NCI-H128 (cell line): ENCODE measurements at regions not wholly inside any gene's neighbourhood (a gene's known extent, or its start where the extent isn't known, plus 50 kb on each side); places are given as distances from the start of the nearest gene placed in this dataset.

Source experiments
- DNase-seq: peaks from one replicate; lab custom pipeline; 2025; ENCODE audit not compliant: unreplicated experiment; lab: John Stamatoyannopoulos, UW

- DNase-seq, result no peak
These were observed 846.5 kb upstream of the ALCAM start for GRCh38 chr3:104520228-104520655.

GRCh38 chr3:104521606-104522336 lies 844.9 kb upstream of the ALCAM start:
- no peak for DNase-seq

DNA sequence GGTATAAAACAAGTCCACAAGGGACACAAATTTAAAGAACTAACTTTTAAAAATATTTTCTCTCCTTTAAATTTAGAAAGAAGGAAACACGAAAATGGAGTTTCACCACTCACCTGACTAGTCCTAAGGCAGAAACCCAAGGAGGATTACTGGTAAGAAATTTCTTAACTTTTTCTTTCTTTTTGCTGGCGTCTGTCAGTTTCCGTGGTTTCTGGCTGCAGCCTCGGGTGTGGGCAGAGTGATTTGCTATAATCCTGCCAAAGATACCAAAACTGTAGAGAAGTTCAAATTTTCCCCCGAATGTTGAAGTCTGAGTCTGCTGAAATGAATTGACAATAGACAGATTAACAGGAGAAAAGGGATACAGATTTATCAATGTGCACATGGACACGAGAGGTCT lies 843.6 kb upstream of the ALCAM start:
- DNase-seq, result no peak

DNA sequence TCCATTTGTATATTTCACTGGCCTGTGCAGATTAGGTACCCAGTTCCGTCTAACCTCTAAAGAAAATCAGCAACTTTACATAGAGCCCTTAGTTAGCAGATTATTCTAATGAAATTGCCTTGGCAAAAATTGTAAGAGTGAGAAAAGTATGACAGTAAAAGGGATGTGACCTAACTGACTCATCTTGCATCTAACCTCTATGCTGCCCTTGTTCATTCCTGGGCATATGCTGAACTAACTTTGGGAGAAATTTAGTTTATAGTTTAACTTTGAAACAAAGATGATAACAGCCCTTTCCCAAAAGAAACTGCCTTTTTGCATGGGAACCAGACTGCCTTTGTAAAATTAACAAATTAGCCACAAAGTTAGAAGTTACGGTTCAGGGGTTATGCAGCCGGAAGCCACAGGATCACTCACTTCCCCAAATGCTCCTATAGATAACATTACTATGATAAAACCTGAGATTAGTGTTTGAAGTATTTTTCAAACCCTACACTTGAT lies 839.8 kb upstream of the ALCAM start:
- no peak for DNase-seq

GRCh38 chr3:104530934-104531333 lies 835.8 kb upstream of the ALCAM start:
- DNase-seq, result no peak

- DNase-seq, result no peak
These were observed 830.0 kb upstream of the ALCAM start for GRCh38 chr3:104536715-104537114.

GRCh38 chr3:104537323-104537722 lies 829.4 kb upstream of the ALCAM start:
- no peak for DNase-seq

DNA sequence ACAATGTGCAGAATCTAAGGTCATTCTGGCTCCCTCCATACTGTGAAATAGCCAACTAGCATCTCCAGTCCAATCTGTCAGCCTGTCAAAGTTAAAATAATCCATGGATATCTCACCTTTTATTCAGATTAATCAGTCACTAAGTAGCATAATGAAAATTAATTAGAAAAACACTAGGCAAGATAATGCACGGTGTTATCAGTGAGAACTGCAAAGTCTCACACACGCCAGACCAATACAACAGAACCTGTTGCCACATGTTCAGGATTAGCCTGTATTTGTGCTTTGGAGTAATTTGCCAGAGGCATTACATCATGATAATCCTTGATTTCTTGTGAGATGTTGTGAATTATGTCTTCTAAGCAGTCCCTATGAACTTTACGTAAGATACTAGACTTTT lies 820.4 kb upstream of the ALCAM start:
- DNase-seq, result no peak

DNA sequence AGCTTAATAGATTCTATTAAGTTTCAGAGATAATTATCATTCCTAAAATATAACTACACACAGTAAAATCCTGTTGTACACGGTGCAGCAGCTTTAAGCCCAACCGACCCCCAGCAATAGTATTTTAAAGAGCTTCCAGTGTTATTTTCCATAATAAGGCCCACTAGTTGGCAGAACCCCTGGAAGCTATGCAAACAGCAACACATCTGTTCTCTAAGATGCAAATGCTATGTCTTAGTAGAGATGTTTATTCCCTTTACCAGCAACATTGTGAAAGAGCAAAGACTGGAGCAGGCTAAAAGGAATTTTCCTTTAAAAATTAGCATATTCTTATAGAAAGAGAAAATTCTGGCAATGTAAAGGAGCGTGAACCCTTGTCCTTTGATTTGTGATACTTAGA lies 819.7 kb upstream of the ALCAM start:
- DNase-seq, result no peak

DNA sequence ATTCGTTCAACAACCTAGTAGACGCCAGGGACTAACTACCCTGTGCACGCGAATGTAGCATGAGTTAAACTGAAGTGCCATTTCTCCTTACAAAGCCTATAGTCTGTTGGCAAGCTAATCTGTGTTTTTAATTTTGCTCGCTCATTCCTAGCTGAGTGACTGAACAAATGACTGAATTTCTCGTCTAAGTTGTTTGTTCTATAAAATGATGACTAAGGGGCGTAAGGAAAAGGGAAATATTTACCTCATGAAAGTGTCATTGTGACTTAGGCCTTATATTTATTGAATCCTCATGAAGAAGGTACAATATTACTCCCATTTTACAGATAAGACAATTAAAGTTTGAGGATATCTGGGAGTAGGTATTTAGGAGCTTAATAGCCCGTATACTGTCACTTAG lies 818.3 kb upstream of the ALCAM start:
- DNase-seq, result no peak

- no peak for DNase-seq
These were observed 817.5 kb upstream of the ALCAM start for GRCh38 chr3:104549099-104549714.

- DNase-seq, result no peak
These were observed 813.6 kb upstream of the ALCAM start for GRCh38 chr3:104553121-104553520.

GRCh38 chr3:104554425-104554824 lies 812.3 kb upstream of the ALCAM start:
- no peak for DNase-seq

DNA sequence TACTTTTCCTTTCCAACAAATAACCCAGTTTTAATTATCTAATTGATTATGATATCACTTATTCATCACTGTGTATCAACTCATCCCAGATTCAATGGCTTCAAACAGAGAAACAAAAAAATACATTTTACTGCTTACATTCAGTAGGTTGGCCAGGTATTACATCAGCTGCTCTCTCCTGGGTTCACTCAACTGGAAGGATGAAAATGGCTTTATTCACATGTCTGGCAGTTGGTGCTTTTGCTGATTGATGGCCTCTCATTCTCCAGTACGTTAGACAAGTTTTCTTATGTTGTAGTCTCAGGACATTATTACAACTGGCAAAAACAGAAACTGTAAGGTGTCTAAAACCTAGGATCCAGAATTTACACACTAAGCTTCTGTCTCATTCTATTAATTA lies 811.0 kb upstream of the ALCAM start:
- no peak for DNase-seq

GRCh38 chr3:104556372-104557078 lies 810.2 kb upstream of the ALCAM start:
- no peak for DNase-seq

- no peak for DNase-seq
These were observed 805.4 kb upstream of the ALCAM start for GRCh38 chr3:104561324-104561723.

GRCh38 chr3:104564045-104564643 lies 802.6 kb upstream of the ALCAM start:
- DNase-seq, result no peak

DNA sequence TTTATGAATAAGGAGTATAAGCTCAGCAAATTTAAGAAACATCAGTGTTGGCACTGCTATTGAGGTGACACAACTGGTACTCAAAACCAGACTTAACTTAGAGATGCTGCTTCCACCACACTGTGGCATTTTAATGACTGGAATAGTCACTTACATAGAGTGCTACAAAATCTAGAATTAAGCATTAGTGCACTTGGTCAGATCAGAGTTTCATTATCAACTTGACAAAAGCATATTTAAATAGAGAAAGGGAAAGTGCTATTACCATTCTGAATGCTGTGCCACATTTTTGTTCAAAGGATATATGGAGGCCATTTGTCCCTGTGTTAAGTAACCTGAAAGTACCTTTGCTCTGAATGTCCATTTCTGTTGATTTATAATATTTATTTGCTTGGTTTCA lies 800.7 kb upstream of the ALCAM start:
- DNase-seq, result no peak

DNA sequence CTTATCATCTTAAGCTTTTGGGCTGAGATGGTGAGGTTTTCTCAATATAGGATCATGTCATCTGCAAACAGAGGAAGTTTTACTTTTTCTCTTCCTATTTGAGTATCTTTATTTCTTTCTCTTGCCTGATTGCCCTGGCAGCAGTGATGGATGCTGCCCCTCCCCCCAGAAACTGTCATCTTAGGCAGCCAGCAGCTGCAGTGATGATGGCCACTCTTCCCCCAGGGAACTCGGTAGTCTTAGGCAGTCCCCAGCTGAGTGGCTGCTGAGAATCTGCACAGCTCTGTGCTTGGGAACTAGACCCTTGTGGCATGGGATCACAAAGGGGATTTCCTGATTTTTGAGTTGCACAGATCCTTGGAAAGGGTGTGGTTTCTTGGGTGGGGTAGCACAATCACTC lies 791.1 kb upstream of the ALCAM start:
- no peak for DNase-seq

DNA sequence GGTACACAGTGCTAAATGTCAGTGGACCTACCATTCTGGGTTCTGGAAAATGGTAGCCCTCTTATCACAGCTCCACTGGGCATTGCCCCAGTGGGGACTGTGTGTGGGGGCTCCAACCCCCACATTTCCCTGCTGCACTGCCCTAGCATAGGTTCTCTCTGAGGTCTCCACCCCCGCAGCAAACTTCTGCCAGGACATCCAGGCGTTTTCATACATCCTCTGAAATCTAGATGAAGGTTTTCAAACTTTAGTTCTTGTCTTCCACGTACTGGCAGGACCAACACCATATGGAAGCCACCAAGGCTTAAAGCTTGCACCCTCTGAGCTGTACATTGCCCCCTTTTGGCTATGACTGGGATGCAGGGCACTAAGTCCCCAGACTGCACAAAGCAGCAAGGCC lies 788.2 kb upstream of the ALCAM start:
- no peak for DNase-seq

DNA sequence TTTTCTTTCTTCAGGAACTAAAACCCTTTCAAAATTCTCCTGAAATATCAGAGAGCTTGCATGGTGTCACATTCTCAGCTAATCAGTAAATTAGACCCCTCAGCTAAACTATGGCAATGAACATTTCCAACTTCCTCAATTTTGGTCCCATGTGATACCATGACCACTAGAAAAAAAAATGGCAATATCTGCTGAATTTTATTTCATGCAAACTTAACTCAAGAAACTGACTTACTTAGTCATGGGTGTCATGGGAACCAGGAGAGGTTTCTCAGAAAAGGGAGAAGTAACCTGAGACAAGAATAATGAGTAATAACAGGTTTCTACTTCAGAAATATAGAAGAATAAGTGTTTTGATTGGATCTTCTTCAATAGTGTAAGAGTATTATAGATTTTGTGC lies 784.6 kb upstream of the ALCAM start:
- DNase-seq, result no peak

GRCh38 chr3:104584682-104585081 lies 782.0 kb upstream of the ALCAM start:
- no peak for DNase-seq
